Mesothelial cell of epicardium (in vitro differentiated cells): ENCODE measurements at regions not wholly inside any gene's neighbourhood (a gene's known extent, or its start where the extent isn't known, plus 50 kb on each side); places are given as distances from the start of the nearest gene placed in this dataset.

Experiments
- DNase-seq, 2 experiments: peaks; one replicate each; pipeline ENCODE4 v3.0.0; 2021; ENCODE audit warnings: low spot score in 2 of 2; ENCODE audit not compliant: unreplicated experiment in 2 of 2
- H3K27ac Mint-ChIP-seq: 2 replicates; pipeline ENCODE4 v1.8.0; 2021; ENCODE audit warnings: mixed read lengths
- H3K27me3 Mint-ChIP-seq: 2 replicates; pipeline ENCODE4 v1.8.0; 2021; ENCODE audit warnings: low read depth, mixed read lengths
- H3K36me3 Mint-ChIP-seq: 2 replicates; pipeline ENCODE4 v1.8.0; 2021; ENCODE audit warnings: mixed read lengths
- H3K4me1 Mint-ChIP-seq: 2 replicates; pipeline ENCODE4 v1.8.0; 2021; ENCODE audit warnings: mixed read lengths
- H3K4me3 Mint-ChIP-seq: 2 replicates; pipeline ENCODE4 v1.8.0; 2021; ENCODE audit warnings: mild to moderate bottlenecking, moderate library complexity, mixed read lengths
- H3K9me3 Mint-ChIP-seq: 2 replicates; pipeline ENCODE4 v1.8.0; 2021; ENCODE audit warnings: mixed read lengths
- TF ChIP-seq, protein P1 (sequence below): fragments of 200-600 bp; sonication (generic); IDR thresholded peaks from one replicate; pipeline ENCODE4 v1.5.0; 2021; ENCODE audit warnings: antibody characterized with exemption; ENCODE audit not compliant: unreplicated experiment

DNA sequence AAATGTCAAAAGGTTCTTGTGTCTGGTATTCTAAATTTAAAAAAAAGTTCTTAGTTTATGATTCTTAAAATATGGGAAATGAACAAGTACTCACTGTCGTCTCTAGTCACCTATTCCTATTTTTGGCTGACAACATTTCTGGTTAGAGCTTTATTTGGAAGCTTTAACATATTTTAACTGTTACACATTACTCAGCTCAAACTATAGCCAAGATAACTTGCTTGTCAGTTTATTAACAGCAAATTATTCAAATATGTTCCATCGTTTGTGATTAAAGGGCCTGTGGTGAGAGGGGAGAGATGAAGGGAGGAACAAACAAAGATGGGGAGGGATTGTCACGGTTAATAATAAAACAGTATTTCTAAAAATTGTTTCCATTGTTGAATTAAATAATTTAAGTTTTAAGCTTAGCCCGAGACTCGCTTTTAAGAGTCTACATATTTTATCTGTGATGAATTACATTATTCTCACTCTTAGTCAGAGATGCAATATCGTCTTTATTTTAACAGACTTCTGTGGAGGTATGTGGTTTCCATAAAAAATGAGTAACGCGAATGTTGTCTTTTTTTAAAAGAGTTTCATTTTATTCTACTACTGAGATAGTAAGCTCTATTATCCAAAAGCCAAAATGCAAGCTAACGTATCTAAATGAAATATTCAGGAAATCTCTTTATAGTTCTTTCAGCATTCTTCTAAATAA, 321.9 kb upstream of the PMFBP1 start:
- Mint-ChIP-seq H3K4me1 (peaks cover 3% of the 10 kb centered on the region), H3K27me3 (no peaks in the 10 kb centered on the region), H3K9me3 (peaks cover 6% of the 10 kb centered on the region), H3K4me3 (no peak overlapping the region), H3K27ac (no peak overlapping the region), H3K36me3 (no peaks in the 10 kb centered on the region)
- TF ChIP-seq, protein P1, sequence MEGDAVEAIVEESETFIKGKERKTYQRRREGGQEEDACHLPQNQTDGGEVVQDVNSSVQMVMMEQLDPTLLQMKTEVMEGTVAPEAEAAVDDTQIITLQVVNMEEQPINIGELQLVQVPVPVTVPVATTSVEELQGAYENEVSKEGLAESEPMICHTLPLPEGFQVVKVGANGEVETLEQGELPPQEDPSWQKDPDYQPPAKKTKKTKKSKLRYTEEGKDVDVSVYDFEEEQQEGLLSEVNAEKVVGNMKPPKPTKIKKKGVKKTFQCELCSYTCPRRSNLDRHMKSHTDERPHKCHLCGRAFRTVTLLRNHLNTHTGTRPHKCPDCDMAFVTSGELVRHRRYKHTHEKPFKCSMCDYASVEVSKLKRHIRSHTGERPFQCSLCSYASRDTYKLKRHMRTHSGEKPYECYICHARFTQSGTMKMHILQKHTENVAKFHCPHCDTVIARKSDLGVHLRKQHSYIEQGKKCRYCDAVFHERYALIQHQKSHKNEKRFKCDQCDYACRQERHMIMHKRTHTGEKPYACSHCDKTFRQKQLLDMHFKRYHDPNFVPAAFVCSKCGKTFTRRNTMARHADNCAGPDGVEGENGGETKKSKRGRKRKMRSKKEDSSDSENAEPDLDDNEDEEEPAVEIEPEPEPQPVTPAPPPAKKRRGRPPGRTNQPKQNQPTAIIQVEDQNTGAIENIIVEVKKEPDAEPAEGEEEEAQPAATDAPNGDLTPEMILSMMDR, result no peak
- DNase-seq, result no peak

DNA sequence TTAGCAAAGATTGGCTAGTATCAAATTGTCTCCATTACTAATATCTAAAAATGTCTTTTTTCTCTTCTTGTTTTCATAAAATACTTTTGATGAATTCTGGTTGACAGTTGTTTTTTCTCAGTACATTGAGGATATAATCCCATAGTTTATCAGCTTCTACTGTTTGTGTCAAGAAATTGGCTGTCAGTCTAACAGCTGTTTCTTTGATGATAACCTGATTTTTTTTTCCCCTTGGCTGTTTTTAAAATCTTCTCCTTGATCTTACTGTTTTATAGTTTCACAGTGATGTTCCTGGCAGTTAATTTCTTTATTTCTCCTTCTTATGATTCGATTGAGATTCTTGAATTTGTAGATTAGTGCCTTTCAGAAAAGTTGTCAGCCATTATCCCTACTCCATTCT, 315.3 kb upstream of the PMFBP1 start:
- Mint-ChIP-seq H3K27ac (no peak overlapping the region), H3K4me3 (no peak overlapping the region), H3K4me1 (no peaks in the 10 kb centered on the region), H3K27me3 (no peaks in the 10 kb centered on the region), H3K36me3 (peaks cover 7% of the 10 kb centered on the region), H3K9me3 (peaks cover 19% of the 10 kb centered on the region)
- DNase-seq, result no peak
- TF ChIP-seq, protein P1, result no peak

DNA sequence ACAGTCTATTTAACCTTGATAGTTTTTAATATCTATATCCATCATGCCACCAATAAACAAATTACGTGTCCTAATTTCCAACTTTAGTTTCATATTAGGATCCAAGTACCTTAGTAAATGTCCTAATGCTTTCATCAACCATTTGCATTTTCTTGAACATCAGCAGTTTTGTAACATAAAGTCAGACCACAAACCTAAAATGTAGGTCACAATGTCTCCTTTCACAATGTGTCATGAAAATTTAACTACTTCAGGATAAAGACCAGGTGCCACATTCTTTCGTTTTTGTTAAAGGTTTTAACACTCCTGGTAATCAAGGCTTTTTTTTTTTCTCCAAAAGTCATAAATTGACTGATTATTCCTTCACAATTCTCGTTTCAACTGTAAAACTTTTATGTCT, 310.7 kb upstream of the PMFBP1 start:
- H3K4me3 Mint-ChIP-seq, result no peak overlapping the region
- no peak for DNase-seq
- peaks cover 8% of the 10 kb centered on the region for H3K36me3 Mint-ChIP-seq
- peaks cover 11% of the 10 kb centered on the region for H3K9me3 Mint-ChIP-seq
- no peak overlapping the region for H3K27ac Mint-ChIP-seq
- peaks cover 2% of the 10 kb centered on the region for H3K4me1 Mint-ChIP-seq
- no peaks in the 10 kb centered on the region for H3K27me3 Mint-ChIP-seq
- TF ChIP-seq, protein P1, result no peak

DNA sequence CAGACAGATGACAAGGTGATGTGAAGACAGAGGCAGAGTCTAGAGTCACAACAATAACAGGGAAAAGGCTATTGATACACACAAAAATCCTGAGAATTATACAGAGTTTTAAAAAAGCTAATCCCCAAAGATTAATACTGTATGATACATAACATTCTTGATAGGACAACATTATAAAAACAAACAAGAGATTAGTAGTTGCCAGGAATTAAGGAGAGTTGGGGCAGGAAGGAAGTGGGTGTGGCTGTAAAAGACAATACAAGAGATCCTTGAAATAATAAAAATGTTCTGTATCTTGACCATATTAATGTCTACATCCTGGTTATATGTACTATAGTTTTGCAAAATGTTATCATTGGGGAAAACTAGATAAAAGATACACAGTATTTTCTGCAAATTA, 309.5 kb upstream of the PMFBP1 start:
- Mint-ChIP-seq H3K27ac (no peak overlapping the region), H3K4me1 (peaks cover 2% of the 10 kb centered on the region), H3K4me3 (no peak overlapping the region), H3K36me3 (peaks cover 1% of the 10 kb centered on the region), H3K27me3 (no peaks in the 10 kb centered on the region), H3K9me3 (peaks cover 3% of the 10 kb centered on the region)
- no peak for DNase-seq
- TF ChIP-seq, protein P1, result no peak

DNA sequence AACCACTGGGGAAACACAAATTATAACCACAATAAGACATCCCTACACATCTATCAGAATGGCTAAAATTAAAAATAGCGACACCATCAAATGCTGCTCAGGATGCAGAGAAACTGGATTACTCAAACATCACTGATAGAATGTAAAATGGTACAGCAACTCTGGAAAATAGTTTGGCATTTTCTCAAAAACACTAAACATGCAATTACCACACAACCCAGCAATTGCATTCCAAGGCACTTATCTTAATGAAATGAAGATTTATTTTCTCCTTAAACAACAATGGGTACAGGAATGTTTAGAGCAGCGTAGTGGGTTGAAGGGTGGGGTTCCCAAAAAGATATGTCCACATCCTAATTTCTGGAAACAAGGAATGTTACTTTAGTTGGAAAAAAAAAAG, 309.0 kb upstream of the PMFBP1 start:
- Mint-ChIP-seq H3K27ac (no peak overlapping the region), H3K4me3 (no peak overlapping the region), H3K9me3 (peaks cover 2% of the 10 kb centered on the region), H3K4me1 (peaks cover 2% of the 10 kb centered on the region), H3K27me3 (no peaks in the 10 kb centered on the region), H3K36me3 (peaks cover 1% of the 10 kb centered on the region)
- TF ChIP-seq, protein P1, result no peak
- no peak for DNase-seq
